ENCODE measurements at regions not wholly inside any gene's neighbourhood (a gene's known extent, or its start where the extent isn't known, plus 50 kb on each side); places are given as distances from the start of the nearest gene placed in this dataset.
"Not testable (repeated sequence)": the region's sequence is repeated elsewhere in the genome, so short reads cannot be mapped to it uniquely, and the experiment has no call there.

GRCh38 chr9:117649126-117649525 is 55.1 kb upstream of the TLR4 start:
- no peak for DNase-seq

- DNase-seq: no peak
These were observed 59.1 kb upstream of the TLR4 start for GRCh38 chr9:117644932-117645636.

DNA sequence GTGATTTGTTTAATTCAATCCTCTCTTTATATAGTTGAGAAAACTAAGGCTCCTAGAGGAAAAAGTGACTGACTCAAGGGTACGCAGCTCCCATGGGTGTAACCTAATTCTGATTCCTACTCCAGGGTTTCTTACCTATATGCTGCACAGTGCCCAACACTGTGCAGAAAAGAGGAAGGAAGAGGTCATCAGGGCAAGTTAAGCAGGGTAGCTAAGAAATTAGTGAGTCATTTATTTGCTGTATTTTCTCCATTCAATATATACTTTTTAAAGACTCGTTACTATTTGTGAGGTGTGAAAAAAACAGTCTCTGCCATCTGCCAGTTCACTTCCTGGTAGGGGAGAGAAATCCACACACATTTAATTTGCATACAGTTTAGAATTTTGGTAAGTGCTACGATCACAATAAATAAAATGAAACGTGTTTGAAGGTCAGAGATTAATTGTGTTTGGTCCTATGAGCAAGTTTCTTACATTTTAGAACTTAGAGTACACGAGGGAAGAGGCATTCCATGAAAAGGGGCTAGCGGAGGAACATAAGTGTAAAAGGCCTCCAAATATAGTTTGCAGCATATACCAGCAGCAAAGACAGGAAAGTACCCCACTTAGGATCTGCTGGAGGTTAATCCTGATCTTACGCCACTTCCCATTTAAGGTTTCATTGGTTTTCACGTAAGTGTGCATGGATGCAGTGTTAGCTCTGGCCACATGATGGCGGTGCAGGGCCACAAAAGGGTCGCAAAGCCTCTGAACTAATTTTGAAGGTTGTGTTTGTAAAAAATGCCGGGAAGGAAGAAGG is 59.9 kb upstream of the TLR4 start:
- peak; percentile 49 for DNase-seq

- DNase-seq: no peak
These were observed 60.9 kb upstream of the TLR4 start for GRCh38 chr9:117643288-117643654.

DNA sequence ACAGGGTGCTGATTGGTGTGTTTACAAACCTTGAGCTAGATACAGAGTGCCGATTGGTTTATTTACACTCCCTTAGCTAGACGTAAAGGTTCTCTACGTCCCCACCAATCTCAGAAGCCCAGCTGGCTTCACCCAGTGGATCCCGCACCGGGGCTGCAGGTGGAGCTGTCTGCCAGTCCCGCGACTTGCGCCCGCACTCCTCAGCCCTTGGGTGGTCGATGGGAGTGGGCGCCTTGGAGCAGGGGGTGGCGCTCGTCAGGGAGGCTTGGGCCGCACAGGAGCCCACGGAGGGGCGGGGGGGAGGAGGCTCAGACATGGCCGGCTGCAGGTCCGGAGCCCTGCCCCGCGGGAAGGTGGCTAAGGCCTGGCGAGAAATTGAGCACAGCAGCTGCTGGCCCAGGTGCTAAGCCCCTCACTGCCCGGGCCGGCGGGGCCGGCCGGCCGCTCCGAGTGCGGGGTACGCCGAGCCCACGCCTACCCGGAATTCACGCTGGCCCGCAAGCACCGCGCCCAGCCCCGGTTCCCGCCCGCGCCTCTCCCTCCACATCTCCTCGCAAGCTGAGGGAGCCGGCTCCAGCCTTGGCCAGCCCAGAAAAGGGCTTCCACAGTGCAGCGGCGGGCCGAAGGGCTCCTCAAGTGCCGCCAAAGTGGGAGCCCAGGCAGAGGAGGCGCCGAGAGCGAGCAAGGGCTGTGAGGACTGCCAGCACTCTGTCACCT is 61.5 kb upstream of the TLR4 start:
- not testable (repeated sequence) for DNase-seq

GRCh38 chr9:117636681-117637080 is 67.5 kb upstream of the TLR4 start:
- no peak for DNase-seq

- DNase-seq: no peak
These were observed 79.0 kb upstream of the TLR4 start for GRCh38 chr9:117625154-117625553.

- no peak for DNase-seq
These were observed 80.1 kb upstream of the TLR4 start for GRCh38 chr9:117624106-117624505.

DNA sequence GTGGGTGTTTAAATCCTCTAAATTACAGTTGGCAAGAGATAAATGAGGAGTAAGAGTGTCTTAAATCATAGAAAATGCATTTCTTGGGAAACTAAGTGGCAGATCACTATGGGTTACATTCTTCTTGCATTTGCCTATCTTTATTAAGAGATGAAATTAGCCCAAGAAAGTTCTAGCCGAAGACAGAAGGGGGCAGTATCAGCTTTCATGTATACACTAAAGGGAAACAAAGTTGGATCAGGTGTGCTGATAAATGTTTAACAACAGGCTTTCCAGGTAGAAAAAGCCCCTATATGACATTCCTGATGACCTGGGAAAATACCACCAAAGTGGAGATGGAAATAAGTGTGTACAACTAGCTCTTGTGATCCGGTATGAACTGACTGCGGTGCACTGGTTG is 81.9 kb upstream of the TLR4 start:
- no peak for DNase-seq

DNA sequence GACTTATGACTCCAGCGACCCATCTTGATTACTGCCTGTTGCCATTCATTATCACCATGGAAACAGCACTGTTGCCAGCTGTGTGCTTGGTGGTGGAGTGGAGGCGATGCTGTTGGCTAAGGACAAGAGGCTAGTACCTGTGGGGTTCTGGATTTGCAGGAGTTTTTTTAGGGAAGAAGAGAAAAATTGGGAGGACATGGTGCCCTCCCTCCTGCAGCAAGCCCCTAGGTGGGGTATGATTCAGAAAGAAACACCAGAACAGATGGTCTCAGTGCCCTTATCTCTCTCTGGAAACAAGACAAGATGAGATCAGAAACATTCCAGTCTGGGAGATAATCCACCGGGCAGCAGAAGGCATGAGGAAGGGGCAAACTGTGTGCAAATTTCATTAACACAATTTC is 87.8 kb upstream of the TLR4 start:
- no peak for DNase-seq

- DNase-seq: no peak
These were observed 91.9 kb upstream of the TLR4 start for GRCh38 chr9:117612317-117612716.

- DNase-seq: no peak
These were observed 106.2 kb upstream of the TLR4 start for GRCh38 chr9:117597977-117598376.

- DNase-seq: no peak
These were observed 107.5 kb upstream of the TLR4 start for GRCh38 chr9:117596678-117597077.

- DNase-seq: no peak
These were observed 108.6 kb upstream of the TLR4 start for GRCh38 chr9:117595650-117596049.

DNA sequence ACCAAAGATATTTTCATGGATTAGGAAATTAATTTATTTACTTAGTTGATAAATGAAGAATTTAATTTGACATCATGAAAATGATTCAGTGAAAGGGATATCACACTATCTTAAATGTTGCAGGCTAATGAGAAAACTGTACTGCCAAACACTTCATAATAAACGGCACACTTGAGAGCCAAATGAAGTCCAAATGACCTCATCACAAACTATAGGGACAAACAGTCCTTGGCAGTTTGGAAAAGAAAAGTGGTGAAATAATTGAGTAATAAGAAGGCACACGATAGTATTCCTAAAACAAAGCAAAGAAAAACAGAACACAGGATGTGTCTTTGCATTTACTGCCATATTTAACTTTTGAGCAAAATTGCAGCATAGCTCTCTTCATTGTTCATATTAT is 116.9 kb upstream of the TLR4 start:
- no peak for DNase-seq

DNA sequence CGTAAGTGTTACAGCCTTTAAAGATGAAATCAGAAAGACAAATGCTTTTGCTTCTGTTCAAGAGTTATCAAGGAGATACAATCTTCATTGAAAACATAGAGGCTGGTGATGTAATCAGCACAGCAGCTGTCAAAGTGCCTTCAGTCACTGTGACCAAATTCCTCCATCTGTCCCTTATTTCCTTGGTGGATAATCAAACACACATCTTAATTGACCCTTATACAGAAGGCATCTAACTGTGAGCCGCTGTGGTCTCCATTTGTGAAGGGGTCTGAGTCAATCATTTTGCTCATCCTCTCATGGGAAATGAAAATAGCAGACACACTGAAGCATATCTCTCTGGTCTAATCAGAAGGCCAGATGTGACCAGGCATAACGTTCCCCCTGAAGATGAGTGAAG is 130.1 kb upstream of the TLR4 start:
- no peak for DNase-seq

DNA sequence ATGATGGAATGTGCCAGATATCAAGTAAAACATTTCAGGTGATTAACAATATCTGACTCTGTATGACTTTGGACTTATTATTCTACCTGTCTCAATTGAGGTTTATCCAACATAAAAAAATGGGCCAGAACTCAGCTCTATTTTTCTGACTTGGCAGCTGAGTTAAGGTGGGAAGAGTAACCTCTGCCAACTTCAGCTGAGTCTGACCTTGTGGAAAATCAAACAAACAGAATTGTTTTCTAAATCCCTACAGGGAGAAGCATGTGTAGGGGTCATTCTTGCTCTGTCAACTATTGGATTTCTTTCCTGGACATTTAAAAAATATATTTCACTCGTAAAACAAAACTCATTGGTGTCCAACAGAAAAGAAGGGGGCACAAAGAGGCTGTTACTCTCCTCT is 139.4 kb upstream of the TLR4 start:
- DNase-seq: no peak

DNA sequence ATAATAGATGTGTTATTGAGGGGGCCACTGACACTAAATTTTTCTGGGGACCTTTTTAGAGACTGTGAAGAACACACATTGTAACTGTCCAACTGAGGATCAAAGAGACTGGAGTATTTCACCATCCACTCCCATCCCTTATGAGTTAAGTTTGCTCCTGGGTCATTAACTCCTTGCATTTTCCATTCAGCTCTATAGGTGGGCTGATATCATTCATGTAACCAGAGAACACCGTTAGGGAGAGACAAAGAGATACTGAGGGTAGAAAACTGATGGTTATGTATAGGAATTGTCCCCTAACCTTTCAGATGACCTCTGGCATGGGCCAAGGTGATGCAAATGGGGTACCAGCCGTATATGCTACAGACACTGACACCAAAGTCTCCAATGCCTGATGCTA is 142.4 kb upstream of the TLR4 start:
- no peak for DNase-seq

GRCh38 chr9:117555964-117556629 is 141.2 kb upstream of the ASTN2 start:
- peak; percentile 28 for DNase-seq

DNA sequence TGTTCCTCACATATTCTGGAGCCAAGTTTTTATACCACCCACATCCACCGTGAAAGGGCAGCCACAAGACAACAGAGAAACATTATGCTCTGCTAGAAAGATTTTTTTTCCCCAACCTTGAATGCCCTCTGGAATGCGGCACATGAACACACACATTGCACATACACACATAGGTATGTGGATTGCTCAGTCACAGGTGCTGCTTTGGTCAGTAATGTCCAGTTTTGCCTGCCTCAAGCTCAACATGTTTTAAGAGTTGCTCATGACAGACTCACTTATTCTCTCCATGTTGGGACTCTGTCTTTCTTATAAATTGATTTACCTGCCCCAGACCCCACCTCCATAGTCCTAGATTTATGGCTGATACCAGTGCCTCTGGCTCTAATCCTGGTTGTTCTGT is 138.0 kb upstream of the ASTN2 start:
- no peak for DNase-seq

DNA sequence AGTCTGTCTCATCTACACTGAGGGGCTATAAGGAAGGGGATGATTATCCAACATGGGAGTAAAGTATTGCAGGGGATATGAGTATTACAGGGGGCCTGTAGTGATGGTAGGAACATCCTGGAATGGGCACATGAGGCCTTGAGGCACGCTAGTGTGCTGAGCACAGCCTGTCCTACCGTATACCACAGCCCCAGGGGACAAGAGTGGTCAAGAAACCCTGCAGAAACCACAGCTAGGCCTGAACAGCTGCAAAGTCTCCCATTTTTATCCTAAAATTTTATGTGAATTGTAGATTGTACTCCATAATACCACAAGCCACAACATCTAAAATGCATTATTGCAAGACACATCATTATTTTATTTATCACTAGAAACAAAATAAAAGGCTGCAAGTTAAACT is 136.3 kb upstream of the ASTN2 start:
- DNase-seq: no peak

DNA sequence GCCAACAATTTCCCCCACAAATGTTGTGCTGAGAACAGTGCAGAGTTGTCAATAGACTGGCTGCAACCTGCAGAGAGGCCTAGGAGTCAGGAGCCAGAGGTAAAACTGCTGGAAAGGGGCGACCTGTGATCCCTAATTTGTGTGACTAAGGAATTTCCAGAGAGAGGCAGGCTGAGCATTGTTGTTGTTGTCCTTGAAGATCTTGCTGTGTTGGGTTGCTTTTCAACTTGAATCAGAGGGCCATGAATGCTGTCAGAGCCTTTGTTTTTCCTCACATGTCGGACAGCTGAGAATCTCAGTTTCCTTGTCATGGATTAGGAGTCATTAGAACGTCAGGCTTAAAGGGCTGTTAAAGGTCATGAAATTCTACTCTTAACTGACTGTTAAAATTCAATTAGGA is 134.6 kb upstream of the ASTN2 start:
- DNase-seq: no peak

DNA sequence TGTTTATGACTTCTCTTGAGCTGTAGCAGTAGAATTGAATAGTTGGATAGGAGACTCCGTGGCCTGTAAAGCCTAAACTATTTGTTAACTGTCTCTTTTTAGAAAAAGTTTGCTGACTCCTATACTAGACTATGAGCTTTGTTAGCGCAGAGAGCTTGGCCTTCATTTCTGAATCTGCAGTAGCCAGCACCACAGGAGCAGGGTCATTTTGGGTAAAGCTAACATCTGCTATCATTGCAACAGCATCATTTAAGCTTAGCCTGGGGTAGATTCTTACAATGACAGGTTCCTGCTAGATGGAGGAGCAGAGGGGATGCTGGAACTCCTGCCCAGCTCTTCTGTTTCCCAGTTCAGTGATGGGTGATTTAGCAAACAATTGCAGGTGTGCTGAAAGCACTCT is 133.7 kb upstream of the ASTN2 start:
- DNase-seq: no peak

DNA sequence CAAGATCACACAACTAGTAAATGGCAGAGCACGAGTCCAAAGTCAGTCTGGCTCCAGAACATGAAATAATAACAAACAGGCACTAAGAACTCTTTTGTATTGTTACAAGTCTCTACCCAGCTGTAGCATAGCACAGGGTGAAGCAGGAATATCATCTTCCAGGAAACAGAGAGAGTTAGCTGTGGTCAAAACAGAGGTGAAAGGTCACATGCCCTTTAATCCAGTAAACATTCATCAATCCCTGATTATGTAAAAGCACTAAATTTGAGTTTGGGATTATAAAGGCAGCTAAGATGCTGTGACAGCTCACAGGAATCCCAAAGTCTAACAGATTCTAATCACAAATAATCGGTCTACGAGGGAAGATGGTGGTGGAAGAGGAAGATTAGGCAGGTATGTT is 133.0 kb upstream of the ASTN2 start:
- no peak for DNase-seq
